Heart left ventricle (tissue), 13 donors: ENCODE measurements at regions not wholly inside any gene's neighbourhood (a gene's known extent, or its start where the extent isn't known, plus 50 kb on each side); places are given as distances from the start of the nearest gene placed in this dataset.

Experiments
- CTCF ChIP-seq, 12 donors: fragments of 200-600 bp; sonication (generic) in 4 of 12; IDR thresholded peaks; one replicate each; pipeline versions ENCODE4 v1.5.0 to v1.8.0; 2018 to 2022; ENCODE audit warnings: antibody characterized with exemption in 12 of 12, mild to moderate bottlenecking in 5 of 12
- POLR2A ChIP-seq, 2 donors: fragments of 450-650 bp; IDR thresholded peaks; one replicate each; pipeline ENCODE4 v1.6.1; 2017; ENCODE audit warnings: antibody characterized with exemption in 2 of 2, mild to moderate bottlenecking in 2 of 2, moderate library complexity in 2 of 2
- donor health status: ischemic (EF 13 %, LVEDD 7.1; RV severe dilation, severe dysfunction).
- donor health status: DM: no; HTN: yes; CAD: no.
- donor health status: DM: no; HTN: no; CAD: no.
- donor health status: ischemic (EF 25% LVEDD 6.9; RV normal size, moderate dysfunction).
- donor health status: ischemic (EF 25% LVEDD 5.7; RV mildly dilated, moderate dysfunction).
- donor health status: ischemic (EF 35%, LVEDD 5.7; RV mildly dilated, moderate dysfunction).
- donor health status: nonischemic (EF 11% LVEDD 7.7; RV severe dilation, severe dysfunction).
- donor health status: DM: yes; HTN: yes; CAD: no.
- donor health status: PGD.
- donor health status: ischemic (EF 29% LVEDD 5.4; RV normal size, mild dysfunction).
- donor health status: nonischemic (EF 23%, LVEDD 6.1; RV moderate dilation, normal function).

DNA sequence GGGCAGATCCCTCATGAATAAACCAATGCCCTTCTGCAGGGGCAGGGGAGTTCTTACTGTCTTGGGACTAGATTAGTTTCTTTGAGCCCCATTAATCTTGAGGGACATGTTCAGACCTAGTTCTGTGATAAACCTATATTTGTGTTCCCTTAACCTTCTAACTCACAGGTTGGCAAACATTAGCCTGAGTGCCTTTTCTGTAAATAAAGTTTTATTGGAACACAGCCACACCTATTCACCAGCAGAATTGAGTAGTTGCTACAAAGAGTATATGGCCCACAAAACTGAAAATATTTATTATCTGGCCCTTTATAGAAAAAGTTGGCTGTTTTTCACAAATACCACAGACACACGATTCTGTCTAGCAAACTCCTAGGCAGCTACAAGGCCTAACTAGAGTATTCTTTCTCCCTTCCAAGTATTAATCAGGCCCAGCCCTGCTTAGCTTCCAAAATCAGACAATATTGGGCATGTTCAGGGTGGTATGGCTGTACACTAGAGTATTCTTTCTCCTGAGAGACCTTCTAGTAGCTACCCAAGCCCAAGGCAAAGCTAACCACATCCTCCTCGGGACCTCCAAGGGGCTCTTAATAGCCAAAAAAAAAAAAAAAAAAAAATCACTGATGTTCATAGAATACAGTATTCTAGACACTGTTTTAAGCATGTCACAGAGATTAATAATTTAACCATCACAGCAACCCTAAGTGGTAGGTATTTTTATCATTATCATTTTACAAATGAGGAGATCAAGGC lies 199.3 kb upstream of the PWP1 start:
- TF ChIP-seq CTCF (IDR thresholded peaks at IDR 0.05), result no peak
- TF ChIP-seq POLR2A (IDR thresholded peaks at IDR 0.05), result no peak
